Left lung (tissue), 4 donors: ENCODE measurements at regions not wholly inside any gene's neighbourhood (a gene's known extent, or its start where the extent isn't known, plus 50 kb on each side); places are given as distances from the start of the nearest gene placed in this dataset.

Experiments used
- ATAC-seq: fragments of 200-7000 bp; cut with Tn5 transposase; one replicate; pipeline ENCODE4 v1.9.1; 2020; ENCODE audit warnings: moderate library complexity
- DNase-seq, 4 donors: peaks; one replicate each; pipeline ENCODE4 v3.0.0-alpha.2; 2013 to 2020
- H3K27ac ChIP-seq, 2 donors: fragments of 200-600 bp; sonication (generic) in 1 of 2; one replicate each; pipeline versions ENCODE4 v1.5.0 to v1.8.0; 2020 to 2021
- H3K27me3 ChIP-seq, 2 donors: fragments of 200-600 bp; sonication (generic) in 1 of 2; one replicate each; pipeline versions ENCODE4 v1.5.0 to v1.8.0; 2020 to 2021
- H3K36me3 ChIP-seq, 2 donors: fragments of 200-600 bp; sonication (generic) in 1 of 2; one replicate each; pipeline versions ENCODE4 v1.5.0 to v1.8.0; 2020 to 2021
- H3K4me1 ChIP-seq, 2 donors: fragments of 200-600 bp; one replicate each; pipeline ENCODE4 v1.8.0; 2021
- H3K4me3 ChIP-seq, 2 donors: fragments of 200-600 bp; sonication (generic) in 1 of 2; one replicate each; pipeline versions ENCODE4 v1.5.0 to v1.8.0; 2020 to 2021; ENCODE audit warnings: mild to moderate bottlenecking in 1 of 2
- H3K9me3 ChIP-seq, 2 donors: fragments of 200-600 bp; sonication (generic) in 1 of 2; one replicate each; pipeline versions ENCODE4 v1.5.0 to v1.8.0; 2020 to 2021
- intact Hi-C, 2 donors: fragments of 100-400 bp; cut with DNase I; formaldehyde crosslinking; loops; one replicate each; pipeline versions ENCODE4 v1.11.2 to v1.14.2; 2022
- TF ChIP-seq, protein P1 (sequence below), 2 donors: fragments of 200-600 bp; sonication (generic) in 1 of 2; IDR thresholded peaks; one replicate each; pipeline versions ENCODE4 v1.5.0 to v1.8.0; 2021; ENCODE audit warnings: antibody characterized with exemption in 2 of 2
- donor health status: DM: no; HTN: yes; CAD: no.
- donor health status: DM: no; HTN: no; CAD: no.

- Histone ChIP-seq H3K4me1 (no peaks in the 10 kb centered on the region), H3K36me3 (no peaks in the 10 kb centered on the region), H3K27ac (no peak overlapping the region), H3K9me3 (no peaks in the 10 kb centered on the region), H3K27me3 (peaks cover 0 to 5% of the 10 kb centered on the region in 2 donors), H3K4me3 (no peak overlapping the region)
- no peak for ATAC-seq
- no peak for DNase-seq
- TF ChIP-seq, protein P1, sequence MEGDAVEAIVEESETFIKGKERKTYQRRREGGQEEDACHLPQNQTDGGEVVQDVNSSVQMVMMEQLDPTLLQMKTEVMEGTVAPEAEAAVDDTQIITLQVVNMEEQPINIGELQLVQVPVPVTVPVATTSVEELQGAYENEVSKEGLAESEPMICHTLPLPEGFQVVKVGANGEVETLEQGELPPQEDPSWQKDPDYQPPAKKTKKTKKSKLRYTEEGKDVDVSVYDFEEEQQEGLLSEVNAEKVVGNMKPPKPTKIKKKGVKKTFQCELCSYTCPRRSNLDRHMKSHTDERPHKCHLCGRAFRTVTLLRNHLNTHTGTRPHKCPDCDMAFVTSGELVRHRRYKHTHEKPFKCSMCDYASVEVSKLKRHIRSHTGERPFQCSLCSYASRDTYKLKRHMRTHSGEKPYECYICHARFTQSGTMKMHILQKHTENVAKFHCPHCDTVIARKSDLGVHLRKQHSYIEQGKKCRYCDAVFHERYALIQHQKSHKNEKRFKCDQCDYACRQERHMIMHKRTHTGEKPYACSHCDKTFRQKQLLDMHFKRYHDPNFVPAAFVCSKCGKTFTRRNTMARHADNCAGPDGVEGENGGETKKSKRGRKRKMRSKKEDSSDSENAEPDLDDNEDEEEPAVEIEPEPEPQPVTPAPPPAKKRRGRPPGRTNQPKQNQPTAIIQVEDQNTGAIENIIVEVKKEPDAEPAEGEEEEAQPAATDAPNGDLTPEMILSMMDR (IDR thresholded peaks at IDR 0.05): no peak
- intact Hi-C loops: no loop called here
Measured at GRCh38 chr14:70269582-70269981, 80.8 kb upstream of the SLC8A3 start.

- Histone ChIP-seq H3K9me3 (no peaks in the 10 kb centered on the region), H3K27ac (no peak overlapping the region), H3K4me1 (no peaks in the 10 kb centered on the region), H3K4me3 (no peak overlapping the region), H3K27me3 (peaks cover 0 to 12% of the 10 kb centered on the region in 2 donors), H3K36me3 (no peaks in the 10 kb centered on the region)
- ATAC-seq (no peak), DNase-seq (no peak)
- intact Hi-C loops: no loop called here
- TF ChIP-seq, protein P1 (IDR thresholded peaks at IDR 0.05): no peak
Measured at GRCh38 chr14:70268760-70269159, 80.0 kb upstream of the SLC8A3 start.

DNA sequence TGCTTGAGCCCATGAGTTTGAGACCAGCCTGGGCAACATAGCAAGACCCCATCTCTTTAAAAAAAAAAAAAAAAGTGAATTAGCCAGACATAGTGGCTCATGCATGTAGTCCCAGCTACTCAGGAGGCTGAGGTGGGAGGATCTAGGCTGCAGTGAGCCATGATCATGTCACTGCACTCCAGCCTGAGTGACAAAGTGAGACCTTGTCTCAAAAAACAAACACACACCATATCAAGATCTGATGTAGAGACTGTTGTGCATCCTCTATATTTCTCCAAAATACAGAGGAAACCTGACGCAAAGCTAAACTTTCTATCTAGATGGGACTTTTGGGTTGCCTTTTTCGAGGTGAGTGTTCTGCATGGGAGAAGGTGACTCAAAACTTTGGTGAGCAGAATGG, 77.4 kb upstream of the SLC8A3 start:
- Histone ChIP-seq H3K27me3 (peaks cover 0 to 13% of the 10 kb centered on the region in 2 donors), H3K4me3 (no peak overlapping the region), H3K27ac (no peak overlapping the region), H3K36me3 (no peaks in the 10 kb centered on the region), H3K9me3 (no peaks in the 10 kb centered on the region), H3K4me1 (no peaks in the 10 kb centered on the region)
- DNase-seq (no peak), ATAC-seq (no peak)
- TF ChIP-seq, protein P1 (IDR thresholded peaks at IDR 0.05): no peak
- intact Hi-C loops: no loop called here

DNA sequence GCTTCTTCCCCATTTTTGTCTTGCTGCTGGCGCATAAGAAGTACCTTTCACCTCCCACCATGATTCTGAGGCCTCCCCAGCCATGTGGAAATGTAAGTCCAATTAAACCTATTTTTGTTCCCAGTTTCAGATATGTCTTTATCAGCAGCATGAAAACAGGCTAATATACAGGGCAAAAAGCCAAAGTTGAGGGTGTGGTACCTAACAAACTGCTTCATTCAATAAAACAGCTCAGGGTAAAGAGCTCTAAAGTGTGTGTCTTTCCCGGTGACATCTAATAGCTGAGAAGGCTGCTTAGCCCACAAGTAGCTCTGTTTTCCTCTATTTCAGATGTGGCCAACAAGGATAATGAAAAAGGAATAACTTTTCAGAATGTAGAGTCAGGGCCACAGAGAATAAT, 76.7 kb upstream of the SLC8A3 start:
- intact Hi-C loops: no loop called here
- ATAC-seq (no peak), DNase-seq (no peak)
- Histone ChIP-seq H3K4me3 (no peak overlapping the region), H3K36me3 (no peaks in the 10 kb centered on the region), H3K27ac (no peak overlapping the region), H3K9me3 (no peaks in the 10 kb centered on the region), H3K4me1 (no peaks in the 10 kb centered on the region), H3K27me3 (peaks cover 0 to 13% of the 10 kb centered on the region in 2 donors)
- TF ChIP-seq, protein P1 (IDR thresholded peaks at IDR 0.05): no peak

DNA sequence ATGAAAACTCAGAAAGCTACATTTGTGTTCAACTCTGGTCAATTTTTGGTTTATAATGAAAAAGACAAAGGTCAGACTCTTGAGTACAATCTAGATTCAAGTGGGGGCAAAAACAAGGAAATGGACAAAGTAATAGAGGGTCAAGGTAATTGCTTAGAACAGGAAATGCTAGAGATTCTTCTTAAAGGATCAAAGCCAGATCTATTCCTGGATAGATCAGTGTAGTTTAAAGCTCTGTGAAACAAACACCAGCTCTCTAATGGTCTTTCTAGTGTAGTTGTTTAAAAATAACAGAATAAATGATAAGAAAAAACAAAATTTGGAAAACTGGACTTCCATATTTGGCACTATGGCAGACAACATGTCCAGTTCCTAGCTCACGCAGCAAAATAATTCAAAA, 70.7 kb upstream of the SLC8A3 start:
- no peak overlapping the region for H3K4me3 ChIP-seq
- peaks cover 21 to 49% of the 10 kb centered on the region in 2 donors for H3K27me3 ChIP-seq
- TF ChIP-seq, protein P1 (IDR thresholded peaks at IDR 0.05): no peak
- no peaks in the 10 kb centered on the region for H3K4me1 ChIP-seq
- DNase-seq: no peak
- no peak overlapping the region for H3K27ac ChIP-seq
- H3K36me3 ChIP-seq: no peaks in the 10 kb centered on the region
- intact Hi-C loops: no loop called here
- H3K9me3 ChIP-seq: no peaks in the 10 kb centered on the region
- no peak for ATAC-seq
